ENCODE measurements at regions not wholly inside any gene's neighbourhood (a gene's known extent, or its start where the extent isn't known, plus 50 kb on each side); places are given as distances from the start of the nearest gene placed in this dataset.

GRCh38 chr9:129339539-129340157 lies 161.6 kb upstream of the IER5L start:
- no peak for DNase-seq (ENCODE audit: low read depth, low spot score)
- Histone ChIP-seq H3K27me3 (ENCODE audit: control insufficient read depth in 2 of 2, insufficient read depth in 2 of 2, low read length in 2 of 2) (no peaks in the 10 kb centered on the region), H3K9ac (replicated peaks; ENCODE audit: extremely low read depth, insufficient read depth, low read length) (no peak overlapping the region), H3K4me3 (replicated peaks in 1 of 3; ENCODE audit: insufficient read depth in 1 of 3, low read depth in 1 of 3, low read length in 3 of 3) (no peak overlapping the region), H4K20me1 (replicated peaks; ENCODE audit: control insufficient read depth, extremely low read depth, insufficient read depth, low read length) (no peaks in the 10 kb centered on the region), H3K4me2 (ENCODE audit: insufficient read depth, low read length) (no peak overlapping the region), H3K36me3 (ENCODE audit: control insufficient read depth in 2 of 2, extremely low read depth in 1 of 2, insufficient read depth in 2 of 2, low read length in 2 of 2) (no peaks in the 10 kb centered on the region), H3K27ac (ENCODE audit: insufficient read depth, low read depth, low read length) (no peak overlapping the region), H3K79me2 (ENCODE audit: control insufficient read depth, insufficient read depth, low read length) (no peaks in the 10 kb centered on the region), H2AFZ (ENCODE audit: low read depth, low read length) (no peak overlapping the region), H3K4me1 (ENCODE audit: control insufficient read depth, extremely low read depth, insufficient read depth, low read length) (peaks cover 8% of the 10 kb centered on the region), H3K9me3 (replicated peaks; ENCODE audit: control insufficient read depth, insufficient read depth, low read length) (no peaks in the 10 kb centered on the region), H3K9me1 (replicated peaks; ENCODE audit: control insufficient read depth, extremely low read depth, insufficient read depth, low read length) (no peaks in the 10 kb centered on the region)
- TF ChIP-seq FOS (IDR thresholded peaks at IDR 0.05; ENCODE audit: borderline replicate concordance, insufficient read depth, low read length): no peak
- no peak for TF ChIP-seq MYC (IDR thresholded peaks at IDR 0.05; ENCODE audit: low read depth, low read length)
- TF ChIP-seq CTCF (IDR thresholded peaks at IDR 0.05; ENCODE audit: extremely low read depth in 1 of 2, insufficient read depth in 1 of 2, low read depth in 1 of 2, low read length in 2 of 2): no peak
- TF ChIP-seq JUN (IDR thresholded peaks at IDR 0.05; ENCODE audit: borderline replicate concordance, insufficient read depth, insufficient read length, low read depth): no peak
- no peak for TF ChIP-seq EZH2 (IDR thresholded peaks at IDR 0.05; ENCODE audit: borderline replicate concordance, low read depth, low read length, severe bottlenecking)
- ChIA-PET CTCF (interaction anchor here (1.6 kb wide), 1 partner anchor 17 kb away, joined by 4 read pairs; no protein-coding TSS in a partner anchor), POLR2A (no interaction called here)
- dilution Hi-C loops (cut with MboI; ENCODE audit: extremely low pct_ligation_motif_present, low sequenced_read_pairs): no loop called here
- intact Hi-C loops (cut with micrococcal nuclease): loop anchor here (5.0 to 10.0 kb wide), 2 partner anchors 73 to 135 kb away; no protein-coding TSS in a partner anchor
- no TSS peak for BruUV-seq (replicated peaks)
- no peak for FAIRE-seq

All from endothelial cell of umbilical vein (primary cell).